ENCODE measurements at regions not wholly inside any gene's neighbourhood (a gene's known extent, or its start where the extent isn't known, plus 50 kb on each side); places are given as distances from the start of the nearest gene placed in this dataset.

GRCh38 chr12:65620046-65620445 is 204.2 kb upstream of the HMGA2 start:
- CTCF ChIA-PET, result no interaction called here
- no peak overlapping the region for H3K4me3 ChIP-seq (ENCODE audit: low read depth, low read length)
- TF ChIP-seq, protein P1, sequence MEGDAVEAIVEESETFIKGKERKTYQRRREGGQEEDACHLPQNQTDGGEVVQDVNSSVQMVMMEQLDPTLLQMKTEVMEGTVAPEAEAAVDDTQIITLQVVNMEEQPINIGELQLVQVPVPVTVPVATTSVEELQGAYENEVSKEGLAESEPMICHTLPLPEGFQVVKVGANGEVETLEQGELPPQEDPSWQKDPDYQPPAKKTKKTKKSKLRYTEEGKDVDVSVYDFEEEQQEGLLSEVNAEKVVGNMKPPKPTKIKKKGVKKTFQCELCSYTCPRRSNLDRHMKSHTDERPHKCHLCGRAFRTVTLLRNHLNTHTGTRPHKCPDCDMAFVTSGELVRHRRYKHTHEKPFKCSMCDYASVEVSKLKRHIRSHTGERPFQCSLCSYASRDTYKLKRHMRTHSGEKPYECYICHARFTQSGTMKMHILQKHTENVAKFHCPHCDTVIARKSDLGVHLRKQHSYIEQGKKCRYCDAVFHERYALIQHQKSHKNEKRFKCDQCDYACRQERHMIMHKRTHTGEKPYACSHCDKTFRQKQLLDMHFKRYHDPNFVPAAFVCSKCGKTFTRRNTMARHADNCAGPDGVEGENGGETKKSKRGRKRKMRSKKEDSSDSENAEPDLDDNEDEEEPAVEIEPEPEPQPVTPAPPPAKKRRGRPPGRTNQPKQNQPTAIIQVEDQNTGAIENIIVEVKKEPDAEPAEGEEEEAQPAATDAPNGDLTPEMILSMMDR (IDR thresholded peaks at IDR 0.05; ENCODE audit: insufficient read depth, low read depth, low read length), result no peak
- POLR2A ChIA-PET, result interaction anchor here (0.8 kb wide), 1 partner anchor 73 kb away, joined by 4 read pairs; no protein-coding TSS in a partner anchor
- DNase-seq (ENCODE audit: low read depth), result no peak
- H3K36me3 ChIP-seq (ENCODE audit: control insufficient read depth, insufficient read depth, low read length), result no peaks in the 10 kb centered on the region
- H3K27me3 ChIP-seq (ENCODE audit: control insufficient read depth, insufficient read depth, low read length), result no peaks in the 10 kb centered on the region

DNA sequence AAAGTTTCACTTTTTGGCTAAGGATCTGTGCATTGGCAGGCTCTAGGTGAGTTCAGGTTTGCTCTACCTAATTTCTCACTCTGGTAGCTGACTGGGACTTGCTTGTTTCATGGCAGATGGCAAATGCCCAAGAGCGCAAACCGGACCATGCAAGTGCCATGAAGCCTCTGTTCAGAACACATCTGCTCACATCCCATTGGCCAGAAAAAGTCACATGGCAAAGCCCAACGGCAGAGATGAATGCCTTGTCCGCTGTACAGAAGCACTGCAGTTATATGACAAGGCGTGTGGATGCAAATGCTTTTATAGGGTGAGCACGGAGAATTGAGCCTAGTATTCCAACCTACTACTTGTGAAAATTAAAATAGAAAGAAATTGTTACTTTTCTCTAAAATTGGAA is 202.2 kb upstream of the HMGA2 start:
- Histone ChIP-seq H3K36me3 (ENCODE audit: control insufficient read depth, insufficient read depth, low read length) (no peaks in the 10 kb centered on the region), H3K4me3 (ENCODE audit: low read depth, low read length) (no peak overlapping the region), H3K27me3 (ENCODE audit: control insufficient read depth, insufficient read depth, low read length) (no peaks in the 10 kb centered on the region)
- ChIA-PET POLR2A (no interaction called here), CTCF (no interaction called here)
- TF ChIP-seq, protein P1 (IDR thresholded peaks at IDR 0.05; ENCODE audit: insufficient read depth, low read depth, low read length), result no peak
- DNase-seq (ENCODE audit: low read depth), result no peak

- Histone ChIP-seq H3K36me3 (ENCODE audit: control insufficient read depth, insufficient read depth, low read length) (no peaks in the 10 kb centered on the region), H3K27me3 (ENCODE audit: control insufficient read depth, insufficient read depth, low read length) (no peaks in the 10 kb centered on the region), H3K4me3 (ENCODE audit: low read depth, low read length) (no peak overlapping the region)
- TF ChIP-seq, protein P1 (IDR thresholded peaks at IDR 0.05; ENCODE audit: insufficient read depth, low read depth, low read length), result no peak
- ChIA-PET POLR2A (no interaction called here), CTCF (no interaction called here)
- no peak for DNase-seq (ENCODE audit: low read depth)
Measured at GRCh38 chr12:65623507-65623906, 200.8 kb upstream of the HMGA2 start.

DNA sequence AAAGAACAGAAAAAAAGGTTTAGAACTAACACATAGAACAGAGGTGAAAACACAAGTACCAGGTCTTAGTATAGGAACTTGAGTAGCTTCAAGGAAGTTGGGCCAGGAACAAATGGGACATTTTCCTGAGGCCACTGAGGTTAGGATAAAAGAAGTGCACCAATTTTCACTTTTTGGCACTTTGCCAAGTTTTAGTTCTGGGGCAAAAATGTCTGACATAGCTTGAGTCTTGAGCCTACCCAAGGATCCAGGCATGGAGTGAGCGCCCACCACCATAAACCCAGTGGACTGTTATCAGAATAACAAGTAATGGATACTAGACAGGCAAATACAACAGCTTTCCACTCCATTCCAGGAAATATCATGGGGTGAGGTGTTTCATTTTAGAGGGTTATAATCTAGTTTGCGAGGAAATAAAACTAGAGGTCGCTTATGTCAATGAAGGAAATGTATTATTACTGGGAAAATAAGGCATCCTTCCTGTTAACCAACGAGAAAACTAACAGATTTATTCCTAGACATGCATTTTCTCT is 199.7 kb upstream of the HMGA2 start:
- H3K4me3 ChIP-seq (ENCODE audit: low read depth, low read length), result no peak overlapping the region
- no peak for DNase-seq (ENCODE audit: low read depth)
- CTCF ChIA-PET, result interaction anchor here (1.5 kb wide), 1 partner anchor 22 kb away, joined by 4 read pairs; no protein-coding TSS in a partner anchor
- no peaks in the 10 kb centered on the region for H3K36me3 ChIP-seq (ENCODE audit: control insufficient read depth, insufficient read depth, low read length)
- POLR2A ChIA-PET, result no interaction called here
- TF ChIP-seq, protein P1 (IDR thresholded peaks at IDR 0.05; ENCODE audit: insufficient read depth, low read depth, low read length), result no peak
- no peaks in the 10 kb centered on the region for H3K27me3 ChIP-seq (ENCODE audit: control insufficient read depth, insufficient read depth, low read length)

DNA sequence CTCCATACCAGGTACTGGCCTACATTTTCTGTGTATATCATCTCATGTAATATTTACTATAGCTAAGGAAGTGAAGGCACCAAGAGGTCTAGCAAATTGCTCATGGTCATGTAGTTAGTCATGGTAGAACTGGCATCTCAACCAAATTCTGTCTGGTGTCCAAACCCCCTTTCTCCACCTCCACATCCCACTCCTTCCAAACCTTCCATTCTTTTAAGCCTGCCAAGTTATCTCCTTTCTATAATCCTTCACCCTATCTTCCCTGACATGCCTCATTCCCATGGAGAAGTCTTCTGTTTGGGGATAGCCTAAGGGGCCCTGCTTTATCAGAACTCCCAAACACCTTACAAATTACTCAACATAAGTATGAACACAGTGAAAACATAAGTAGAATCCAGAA is 196.2 kb upstream of the HMGA2 start:
- TF ChIP-seq, protein P1 (IDR thresholded peaks at IDR 0.05; ENCODE audit: insufficient read depth, low read depth, low read length), result no peak
- no peak for DNase-seq (ENCODE audit: low read depth)
- CTCF ChIA-PET, result interaction anchor here (1.2 kb wide), 1 partner anchor 19 kb away, joined by 3 read pairs; no protein-coding TSS in a partner anchor
- POLR2A ChIA-PET, result no interaction called here
- H3K4me3 ChIP-seq (ENCODE audit: low read depth, low read length), result no peak overlapping the region
- no peaks in the 10 kb centered on the region for H3K27me3 ChIP-seq (ENCODE audit: control insufficient read depth, insufficient read depth, low read length)
- H3K36me3 ChIP-seq (ENCODE audit: control insufficient read depth, insufficient read depth, low read length), result no peaks in the 10 kb centered on the region

Data from BJ (cell line).